Nephron progenitor cell (in vitro differentiated cells): ENCODE measurements at regions not wholly inside any gene's neighbourhood (a gene's known extent, or its start where the extent isn't known, plus 50 kb on each side); places are given as distances from the start of the nearest gene placed in this dataset.

Experiments
- DNase-seq: peaks from one replicate; pipeline ENCODE4 v3.0.0; 2021
- H3K27ac Mint-ChIP-seq: 2 replicates; pipeline ENCODE4 v1.8.0; 2021; ENCODE audit warnings: mild to moderate bottlenecking, moderate library complexity, mixed read lengths
- H3K27me3 Mint-ChIP-seq: 2 replicates; pipeline ENCODE4 v1.8.0; 2021; ENCODE audit warnings: mild to moderate bottlenecking, low read depth, mixed read lengths; ENCODE audit not compliant: poor library complexity
- H3K36me3 Mint-ChIP-seq: 2 replicates; pipeline ENCODE4 v1.8.0; 2021; ENCODE audit warnings: low read depth, mixed read lengths
- H3K4me1 Mint-ChIP-seq: 2 replicates; pipeline ENCODE4 v1.8.0; 2021; ENCODE audit warnings: mixed read lengths
- H3K4me3 Mint-ChIP-seq: 2 replicates; pipeline ENCODE4 v1.8.0; 2021; ENCODE audit warnings: mild to moderate bottlenecking, moderate library complexity, mixed read lengths
- H3K9me3 Mint-ChIP-seq: 2 replicates; pipeline ENCODE4 v1.8.0; 2021; ENCODE audit warnings: mild to moderate bottlenecking, moderate library complexity, mixed read lengths
- CTCF ChIP-seq: fragments of 200-600 bp; sonication (generic); IDR thresholded peaks from 2 replicates; pipeline ENCODE4 v1.5.0; 2021; ENCODE audit warnings: antibody characterized with exemption

GRCh38 chr18:28831476-28831875 lies 654.5 kb upstream of the CDH2 start:
- H3K27me3 Mint-ChIP-seq: no peaks in the 10 kb centered on the region
- H3K9me3 Mint-ChIP-seq: no peaks in the 10 kb centered on the region
- H3K27ac Mint-ChIP-seq: no peak overlapping the region
- peaks cover 11% of the 10 kb centered on the region for H3K4me1 Mint-ChIP-seq
- no peak for DNase-seq
- H3K36me3 Mint-ChIP-seq: no peaks in the 10 kb centered on the region
- TF ChIP-seq CTCF: no peak
- no peak overlapping the region for H3K4me3 Mint-ChIP-seq

- Mint-ChIP-seq H3K36me3 (no peaks in the 10 kb centered on the region), H3K4me1 (peaks cover 11% of the 10 kb centered on the region), H3K9me3 (no peaks in the 10 kb centered on the region), H3K27ac (no peak overlapping the region), H3K27me3 (no peaks in the 10 kb centered on the region), H3K4me3 (no peak overlapping the region)
- no peak for DNase-seq
- TF ChIP-seq CTCF: no peak
Measured at GRCh38 chr18:28826107-28826506, 649.2 kb upstream of the CDH2 start.

GRCh38 chr18:28824183-28824574 lies 647.2 kb upstream of the CDH2 start:
- H3K27me3 Mint-ChIP-seq: no peaks in the 10 kb centered on the region
- H3K4me1 Mint-ChIP-seq: peaks cover 11% of the 10 kb centered on the region
- no peak overlapping the region for H3K4me3 Mint-ChIP-seq
- DNase-seq: no peak
- no peaks in the 10 kb centered on the region for H3K9me3 Mint-ChIP-seq
- no peak for TF ChIP-seq CTCF
- no peak overlapping the region for H3K27ac Mint-ChIP-seq
- H3K36me3 Mint-ChIP-seq: no peaks in the 10 kb centered on the region

GRCh38 chr18:28823506-28824182 lies 646.7 kb upstream of the CDH2 start:
- Mint-ChIP-seq H3K27ac (no peak overlapping the region), H3K4me1 (peaks cover 8% of the 10 kb centered on the region), H3K9me3 (no peaks in the 10 kb centered on the region), H3K27me3 (no peaks in the 10 kb centered on the region), H3K4me3 (no peak overlapping the region), H3K36me3 (no peaks in the 10 kb centered on the region)
- TF ChIP-seq CTCF: no peak
- DNase-seq: no peak

GRCh38 chr18:28820353-28820752 lies 643.4 kb upstream of the CDH2 start:
- no peak for DNase-seq
- H3K4me1 Mint-ChIP-seq: no peaks in the 10 kb centered on the region
- no peaks in the 10 kb centered on the region for H3K27me3 Mint-ChIP-seq
- no peaks in the 10 kb centered on the region for H3K36me3 Mint-ChIP-seq
- H3K4me3 Mint-ChIP-seq: no peak overlapping the region
- no peak overlapping the region for H3K27ac Mint-ChIP-seq
- no peak for TF ChIP-seq CTCF
- H3K9me3 Mint-ChIP-seq: no peaks in the 10 kb centered on the region

GRCh38 chr18:28816155-28816554 lies 639.2 kb upstream of the CDH2 start:
- no peaks in the 10 kb centered on the region for H3K27me3 Mint-ChIP-seq
- DNase-seq: no peak
- no peaks in the 10 kb centered on the region for H3K9me3 Mint-ChIP-seq
- TF ChIP-seq CTCF: no peak
- no peaks in the 10 kb centered on the region for H3K4me1 Mint-ChIP-seq
- H3K4me3 Mint-ChIP-seq: no peak overlapping the region
- no peaks in the 10 kb centered on the region for H3K36me3 Mint-ChIP-seq
- no peak overlapping the region for H3K27ac Mint-ChIP-seq
